CD4-positive, CD25-positive, alpha-beta regulatory T cell (primary cell): ENCODE measurements at regions not wholly inside any gene's neighbourhood (a gene's known extent, or its start where the extent isn't known, plus 50 kb on each side); places are given as distances from the start of the nearest gene placed in this dataset.
A peak's percentile ranks its signal among the peaks of the same experiment; 100 is the strongest.

Source experiments
- ATAC-seq, 2 donors: fragments of 150-1000 bp; cut with Tn5 transposase; one replicate each; pipeline ENCODE4 v1.10.0; 2021; ENCODE audit warnings: low read depth in 2 of 2, moderate number of reproducible peaks in 2 of 2, moderate library complexity in 1 of 2
- DNase-seq, 3 donors: peaks; one replicate each; pipeline versions ENCODE4 v3.0.0 to v3.0.0-alpha.2; 2012 to 2022; ENCODE audit warnings: mixed read lengths in 1 of 3
- H3K27ac ChIP-seq: one replicate; pipeline ENCODE4 v1.7.0; 2013; ENCODE audit warnings: mild to moderate bottlenecking, low read length; ENCODE audit not compliant: insufficient read depth, poor library complexity, severe bottlenecking
- H3K27me3 ChIP-seq: one replicate; pipeline ENCODE4 v1.7.0; 2013; ENCODE audit warnings: low read length; ENCODE audit not compliant: control insufficient read depth, insufficient read depth
- H3K36me3 ChIP-seq: one replicate; pipeline ENCODE4 v1.7.0; 2013; ENCODE audit warnings: mild to moderate bottlenecking, low read length, moderate library complexity; ENCODE audit not compliant: control insufficient read depth, insufficient read depth
- H3K4me1 ChIP-seq: 2 replicates; pipeline ENCODE4 v1.7.0; 2013; ENCODE audit warnings: mild to moderate bottlenecking, low read length; ENCODE audit not compliant: insufficient read depth, control insufficient read depth, poor library complexity, severe bottlenecking
- H3K4me3 ChIP-seq: one replicate; pipeline ENCODE4 v1.7.0; 2013; ENCODE audit warnings: low read depth, mild to moderate bottlenecking, low read length, moderate library complexity
- H3K9me3 ChIP-seq, 2 experiments: 1 replicate in 1 of 2; 2 replicates in 1 of 2; pipeline ENCODE4 v1.7.0; 2013; ENCODE audit warnings: low read length in 2 of 2, mild to moderate bottlenecking in 1 of 2, moderate library complexity in 1 of 2; ENCODE audit not compliant: control insufficient read depth in 2 of 2
- H3K27ac Mint-ChIP-seq, 3 donors: one replicate each; pipeline ENCODE4 v1.8.0; 2020 to 2022; ENCODE audit warnings: mild to moderate bottlenecking in 3 of 3, mixed read lengths in 3 of 3, moderate library complexity in 2 of 3
- H3K27me3 Mint-ChIP-seq: one replicate; pipeline ENCODE4 v1.8.0; 2022; ENCODE audit warnings: mild to moderate bottlenecking, mixed read lengths
- H3K36me3 Mint-ChIP-seq: one replicate; pipeline ENCODE4 v1.8.0; 2020; ENCODE audit warnings: mixed read lengths
- H3K4me1 Mint-ChIP-seq, 4 donors: one replicate each; pipeline ENCODE4 v1.8.0; 2020 to 2022; ENCODE audit warnings: mixed read lengths in 4 of 4, mild to moderate bottlenecking in 1 of 4
- H3K4me3 Mint-ChIP-seq, 4 donors: one replicate each; pipeline ENCODE4 v1.8.0; 2020 to 2022; ENCODE audit warnings: mild to moderate bottlenecking in 4 of 4, mixed read lengths in 4 of 4, moderate library complexity in 3 of 4
- H3K9me3 Mint-ChIP-seq, 7 donors: one replicate each; pipeline ENCODE4 v1.8.0; 2020 to 2022; ENCODE audit warnings: mixed read lengths in 7 of 7, mild to moderate bottlenecking in 3 of 7, moderate library complexity in 2 of 7

GRCh38 chr1:58365328-58365727, 181.2 kb downstream of the OMA1 start:
- DNase-seq = no peak
- no peaks in the 10 kb centered on the region for H3K4me1 Mint-ChIP-seq
- Histone ChIP-seq H3K36me3 (no peaks in the 10 kb centered on the region), H3K27me3 (no peaks in the 10 kb centered on the region), H3K4me3 (no peak overlapping the region), H3K9me3 (no peaks in the 10 kb centered on the region), H3K4me1 (no peaks in the 10 kb centered on the region), H3K27ac (no peak overlapping the region)
- no peak overlapping the region for H3K4me3 Mint-ChIP-seq
- H3K27me3 Mint-ChIP-seq = no peaks in the 10 kb centered on the region
- peaks cover 0 to 8% (median 0%) of the 10 kb centered on the region in 7 donors for H3K9me3 Mint-ChIP-seq
- no peaks in the 10 kb centered on the region for H3K36me3 Mint-ChIP-seq
- no peak overlapping the region for H3K27ac Mint-ChIP-seq
- no peak for ATAC-seq

- Histone ChIP-seq H3K9me3 (no peaks in the 10 kb centered on the region), H3K4me3 (no peak overlapping the region), H3K4me1 (no peaks in the 10 kb centered on the region), H3K27ac (no peak overlapping the region), H3K36me3 (no peaks in the 10 kb centered on the region), H3K27me3 (no peaks in the 10 kb centered on the region)
- no peaks in the 10 kb centered on the region for H3K27me3 Mint-ChIP-seq
- no peak overlapping the region for H3K27ac Mint-ChIP-seq
- H3K4me1 Mint-ChIP-seq = no peaks in the 10 kb centered on the region
- peaks cover 0 to 6% (median 0%) of the 10 kb centered on the region in 7 donors for H3K9me3 Mint-ChIP-seq
- no peaks in the 10 kb centered on the region for H3K36me3 Mint-ChIP-seq
- DNase-seq = peak in 1 of 3 donors; percentile 17
- H3K4me3 Mint-ChIP-seq = no peak overlapping the region
- no peak for ATAC-seq
Measured at GRCh38 chr1:58363585-58363984, 182.9 kb downstream of the OMA1 start.

GRCh38 chr1:58361134-58361533, 185.4 kb downstream of the OMA1 start:
- no peak overlapping the region for H3K4me3 ChIP-seq
- peaks cover 0 to 2% (median 0%) of the 10 kb centered on the region in 7 donors for H3K9me3 Mint-ChIP-seq
- H3K27ac ChIP-seq = no peak overlapping the region
- ATAC-seq = no peak
- H3K4me3 Mint-ChIP-seq = no peak overlapping the region
- H3K36me3 ChIP-seq = no peaks in the 10 kb centered on the region
- no peaks in the 10 kb centered on the region for H3K27me3 ChIP-seq
- no peak overlapping the region for H3K27ac Mint-ChIP-seq
- no peaks in the 10 kb centered on the region for H3K4me1 ChIP-seq
- H3K4me1 Mint-ChIP-seq = no peaks in the 10 kb centered on the region
- no peaks in the 10 kb centered on the region for H3K9me3 ChIP-seq
- H3K27me3 Mint-ChIP-seq = no peaks in the 10 kb centered on the region
- no peaks in the 10 kb centered on the region for H3K36me3 Mint-ChIP-seq
- DNase-seq = no peak

- no peaks in the 10 kb centered on the region for H3K36me3 ChIP-seq
- no peaks in the 10 kb centered on the region for H3K4me1 ChIP-seq
- H3K9me3 ChIP-seq = no peaks in the 10 kb centered on the region
- Mint-ChIP-seq H3K27ac (no peak overlapping the region), H3K36me3 (no peaks in the 10 kb centered on the region), H3K4me1 (no peaks in the 10 kb centered on the region), H3K27me3 (no peaks in the 10 kb centered on the region), H3K4me3 (no peak overlapping the region), H3K9me3 (no peaks in the 10 kb centered on the region)
- DNase-seq = no peak
- no peaks in the 10 kb centered on the region for H3K27me3 ChIP-seq
- no peak for ATAC-seq
- H3K4me3 ChIP-seq = no peak overlapping the region
- no peak overlapping the region for H3K27ac ChIP-seq
Measured at GRCh38 chr1:58358346-58358745, 188.2 kb downstream of the OMA1 start.

- H3K27me3 Mint-ChIP-seq = no peaks in the 10 kb centered on the region
- Histone ChIP-seq H3K36me3 (no peaks in the 10 kb centered on the region), H3K4me3 (no peak overlapping the region), H3K27me3 (no peaks in the 10 kb centered on the region), H3K27ac (no peak overlapping the region), H3K9me3 (no peaks in the 10 kb centered on the region), H3K4me1 (no peaks in the 10 kb centered on the region)
- H3K27ac Mint-ChIP-seq = no peak overlapping the region
- no peak overlapping the region for H3K4me3 Mint-ChIP-seq
- no peaks in the 10 kb centered on the region for H3K4me1 Mint-ChIP-seq
- ATAC-seq = no peak
- H3K9me3 Mint-ChIP-seq = peaks cover 0 to 5% (median 0%) of the 10 kb centered on the region in 7 donors
- DNase-seq = no peak
- H3K36me3 Mint-ChIP-seq = no peaks in the 10 kb centered on the region
Measured at GRCh38 chr1:58356402-58356801, 190.1 kb downstream of the OMA1 start.

GRCh38 chr1:58353168-58353567, 193.4 kb downstream of the OMA1 start:
- Mint-ChIP-seq H3K36me3 (no peaks in the 10 kb centered on the region), H3K4me1 (no peaks in the 10 kb centered on the region), H3K27me3 (no peaks in the 10 kb centered on the region), H3K27ac (no peak overlapping the region), H3K4me3 (no peak overlapping the region), H3K9me3 (peaks cover 0 to 10% (median 3%) of the 10 kb centered on the region in 7 donors)
- H3K9me3 ChIP-seq = no peaks in the 10 kb centered on the region
- no peak for ATAC-seq
- H3K4me1 ChIP-seq = no peaks in the 10 kb centered on the region
- no peak overlapping the region for H3K4me3 ChIP-seq
- H3K36me3 ChIP-seq = no peaks in the 10 kb centered on the region
- no peak for DNase-seq
- H3K27ac ChIP-seq = no peak overlapping the region
- no peaks in the 10 kb centered on the region for H3K27me3 ChIP-seq

- H3K27me3 Mint-ChIP-seq = no peaks in the 10 kb centered on the region
- no peaks in the 10 kb centered on the region for H3K36me3 Mint-ChIP-seq
- no peak for ATAC-seq
- H3K4me3 ChIP-seq = no peak overlapping the region
- no peak overlapping the region for H3K27ac ChIP-seq
- H3K36me3 ChIP-seq = no peaks in the 10 kb centered on the region
- no peak overlapping the region for H3K27ac Mint-ChIP-seq
- H3K4me3 Mint-ChIP-seq = no peak overlapping the region
- DNase-seq = no peak
- no peaks in the 10 kb centered on the region for H3K4me1 ChIP-seq
- H3K4me1 Mint-ChIP-seq = no peaks in the 10 kb centered on the region
- H3K9me3 Mint-ChIP-seq = peaks cover 0 to 10% (median 3%) of the 10 kb centered on the region in 7 donors
- H3K27me3 ChIP-seq = no peaks in the 10 kb centered on the region
- H3K9me3 ChIP-seq = no peaks in the 10 kb centered on the region
Measured at GRCh38 chr1:58352476-58353092, 193.9 kb downstream of the OMA1 start.

GRCh38 chr1:58346036-58346355, 200.5 kb downstream of the OMA1 start:
- H3K27ac ChIP-seq = no peak overlapping the region
- no peak overlapping the region for H3K4me3 Mint-ChIP-seq
- H3K36me3 Mint-ChIP-seq = no peaks in the 10 kb centered on the region
- no peaks in the 10 kb centered on the region for H3K36me3 ChIP-seq
- H3K9me3 Mint-ChIP-seq = peaks cover 0 to 8% (median 2%) of the 10 kb centered on the region in 7 donors
- DNase-seq (no peak), ATAC-seq (no peak)
- H3K9me3 ChIP-seq = no peaks in the 10 kb centered on the region
- no peaks in the 10 kb centered on the region for H3K27me3 ChIP-seq
- H3K4me3 ChIP-seq = no peak overlapping the region
- H3K27ac Mint-ChIP-seq = no peak overlapping the region
- no peaks in the 10 kb centered on the region for H3K4me1 ChIP-seq
- no peaks in the 10 kb centered on the region for H3K27me3 Mint-ChIP-seq
- H3K4me1 Mint-ChIP-seq = no peaks in the 10 kb centered on the region
